ENCODE measurements at regions not wholly inside any gene's neighbourhood (a gene's known extent, or its start where the extent isn't known, plus 50 kb on each side); places are given as distances from the start of the nearest gene placed in this dataset.

GRCh38 chr11:37076866-37077265 is 478.8 kb upstream of the RAG2 start:
- Histone ChIP-seq H3K27me3 (ENCODE audit: control insufficient read depth in 1 of 2, insufficient read depth in 2 of 2, low read length in 2 of 2) (no peaks in the 10 kb centered on the region), H2AFZ (ENCODE audit: low read length) (no peak overlapping the region), H3K27ac (ENCODE audit: extremely low read length, insufficient read depth, low read length) (no peak overlapping the region), H4K20me1 (ENCODE audit: insufficient read depth, low read length) (no peaks in the 10 kb centered on the region), H3K79me2 (ENCODE audit: insufficient read depth, low read length) (no peaks in the 10 kb centered on the region), H3K36me3 (replicated peaks in 1 of 2; ENCODE audit: control insufficient read depth in 1 of 2, insufficient read depth in 2 of 2, low read length in 2 of 2) (no peaks in the 10 kb centered on the region), H3K9me3 (ENCODE audit: low read length) (no peaks in the 10 kb centered on the region; the same call in 1 of the 2 replicates), H3K4me1 (ENCODE audit: insufficient read depth, low read length) (no peaks in the 10 kb centered on the region), H3K4me3 (replicated peaks in 1 of 3; ENCODE audit: insufficient read depth in 1 of 3, low read depth in 2 of 3, low read length in 3 of 3) (no peak overlapping the region), H3K4me2 (ENCODE audit: low read depth, low read length) (no peak overlapping the region), H3K9ac (ENCODE audit: insufficient read depth, low read depth, low read length) (no peak overlapping the region)
- DNase-seq (ENCODE audit: low spot score) (no peak), FAIRE-seq (no peak), ATAC-seq (no peak)
- intact Hi-C loops (cut with micrococcal nuclease; ENCODE audit: unreplicated experiment) (no loop called here), in situ Hi-C loops (cut with HindIII; ENCODE audit: extremely low pct_ligation_motif_present, low pct_unique_long_range_greater_than_20kb) (no loop called here)
- 0% methylated on average over 1 of the region's 1 CpG for WGBS (ENCODE audit: low lambda C conversion rate)
- ChIA-PET CTCF (ENCODE audit: low intra/inter-chr PET ratio, low total read pairs) (no interaction called here), POLR2A (no interaction called here)
- BruUV-seq (replicated peaks) = no TSS peak
- TF ChIP-seq TBX2 (CRISPR knock-in tag; IDR thresholded peaks at IDR 0.05; ENCODE audit: borderline replicate concordance) (no peak), ZZZ3 (CRISPR knock-in tag; IDR thresholded peaks at IDR 0.05; ENCODE audit: borderline replicate concordance) (no peak), RFX5 (IDR thresholded peaks at IDR 0.05; ENCODE audit: low read depth, low read length) (no peak), ZBTB40 (IDR thresholded peaks at IDR 0.05) (no peak), ZBTB40 (CRISPR knock-in tag; IDR thresholded peaks at IDR 0.05) (no peak), MYNN (CRISPR knock-in tag; IDR thresholded peaks at IDR 0.05; ENCODE audit: low read depth) (no peak), ZNF777 (CRISPR knock-in tag; IDR thresholded peaks at IDR 0.05) (no peak), ZNF784 (CRISPR knock-in tag; IDR thresholded peaks at IDR 0.05; ENCODE audit: borderline replicate concordance) (no peak), NFYB (CRISPR knock-in tag; IDR thresholded peaks at IDR 0.05) (no peak), POGZ (CRISPR knock-in tag; IDR thresholded peaks at IDR 0.05) (no peak), ZNF282 (IDR thresholded peaks at IDR 0.05; ENCODE audit: partially characterized antibody) (no peak), ZNF30 (CRISPR knock-in tag; IDR thresholded peaks at IDR 0.05) (no peak)
- TF ChIP-seq, protein P1, sequence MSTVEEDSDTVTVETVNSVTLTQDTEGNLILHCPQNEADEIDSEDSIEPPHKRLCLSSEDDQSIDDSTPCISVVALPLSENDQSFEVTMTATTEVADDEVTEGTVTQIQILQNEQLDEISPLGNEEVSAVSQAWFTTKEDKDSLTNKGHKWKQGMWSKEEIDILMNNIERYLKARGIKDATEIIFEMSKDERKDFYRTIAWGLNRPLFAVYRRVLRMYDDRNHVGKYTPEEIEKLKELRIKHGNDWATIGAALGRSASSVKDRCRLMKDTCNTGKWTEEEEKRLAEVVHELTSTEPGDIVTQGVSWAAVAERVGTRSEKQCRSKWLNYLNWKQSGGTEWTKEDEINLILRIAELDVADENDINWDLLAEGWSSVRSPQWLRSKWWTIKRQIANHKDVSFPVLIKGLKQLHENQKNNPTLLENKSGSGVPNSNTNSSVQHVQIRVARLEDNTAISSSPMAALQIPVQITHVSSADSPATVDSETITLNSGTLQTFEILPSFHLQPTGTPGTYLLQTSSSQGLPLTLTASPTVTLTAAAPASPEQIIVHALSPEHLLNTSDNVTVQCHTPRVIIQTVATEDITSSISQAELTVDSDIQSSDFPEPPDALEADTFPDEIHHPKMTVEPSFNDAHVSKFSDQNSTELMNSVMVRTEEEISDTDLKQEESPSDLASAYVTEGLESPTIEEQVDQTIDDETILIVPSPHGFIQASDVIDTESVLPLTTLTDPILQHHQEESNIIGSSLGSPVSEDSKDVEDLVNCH (CRISPR knock-in tag; IDR thresholded peaks at IDR 0.05) = no peak

All from HepG2 (cell line).